NCI-H146 treated with DMSO at 0.1 percent for 48 hours (cell line): ENCODE measurements at regions not wholly inside any gene's neighbourhood (a gene's known extent, or its start where the extent isn't known, plus 50 kb on each side); places are given as distances from the start of the nearest gene placed in this dataset.
"Not testable (repeated sequence)": the region's sequence is repeated elsewhere in the genome, so short reads cannot be mapped to it uniquely, and the experiment has no call there.

ENCODE experiments used
- DNase-seq: peaks from one replicate; lab custom pipeline; 2025; ENCODE audit not compliant: unreplicated experiment; lab: John Stamatoyannopoulos, UW

DNA sequence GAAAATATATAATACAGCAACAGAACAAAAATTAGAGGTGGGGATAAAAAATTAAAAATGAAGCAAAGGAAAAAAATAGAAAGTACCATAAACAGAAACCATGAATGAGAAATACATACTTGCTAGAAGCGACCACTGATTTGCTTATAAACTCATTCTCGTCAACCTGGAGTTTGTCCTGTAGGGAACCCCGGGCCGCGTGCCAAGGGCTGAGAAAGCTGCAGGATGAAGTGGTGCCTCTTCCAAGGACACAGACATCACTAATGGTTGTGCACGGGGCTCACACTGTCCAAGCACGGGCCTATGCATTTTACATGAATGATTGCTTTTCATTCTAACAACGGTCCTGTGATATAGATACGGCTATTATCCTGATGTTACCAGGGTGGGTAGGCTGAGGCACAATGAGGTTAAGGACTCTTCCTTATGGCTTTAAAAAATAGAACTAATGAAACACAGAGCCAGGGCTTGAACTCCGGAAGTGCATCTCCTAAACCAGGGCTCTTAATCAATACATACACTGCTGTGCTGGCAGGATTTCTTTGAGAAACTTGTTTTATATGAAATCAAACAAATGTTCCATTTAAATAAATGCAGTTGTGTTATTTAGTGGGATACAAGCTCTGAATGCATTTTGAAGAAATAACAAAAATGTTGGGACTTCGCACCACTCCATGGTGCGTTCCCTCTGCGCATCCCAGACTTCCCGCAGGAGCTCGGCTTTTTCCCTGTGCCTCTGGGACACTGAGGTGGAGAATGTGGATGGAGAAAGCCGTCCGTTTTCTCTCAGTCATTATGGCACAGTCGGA lies 113.9 kb upstream of the PHACTR3 start:
- not testable (repeated sequence) for DNase-seq

DNA sequence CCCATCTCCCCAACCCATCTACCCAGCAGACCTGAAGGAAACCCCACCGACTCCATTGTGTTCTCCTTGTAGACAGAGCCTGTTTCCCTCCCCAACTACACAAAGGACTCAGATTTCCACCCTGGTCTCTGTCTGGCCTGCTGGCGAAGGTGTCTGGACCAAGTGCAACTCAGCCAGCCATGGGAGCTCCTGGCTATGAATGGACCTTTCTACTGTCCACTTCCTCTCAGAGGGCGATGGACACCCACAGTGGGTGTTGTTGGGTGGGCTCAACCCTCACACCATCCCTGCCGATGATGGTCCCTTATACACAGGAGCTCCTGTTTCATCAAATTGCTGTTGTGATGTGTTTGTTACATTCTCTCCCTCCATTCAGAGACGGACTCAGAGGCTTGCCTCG lies 112.5 kb upstream of the PHACTR3 start:
- DNase-seq, result no peak

DNA sequence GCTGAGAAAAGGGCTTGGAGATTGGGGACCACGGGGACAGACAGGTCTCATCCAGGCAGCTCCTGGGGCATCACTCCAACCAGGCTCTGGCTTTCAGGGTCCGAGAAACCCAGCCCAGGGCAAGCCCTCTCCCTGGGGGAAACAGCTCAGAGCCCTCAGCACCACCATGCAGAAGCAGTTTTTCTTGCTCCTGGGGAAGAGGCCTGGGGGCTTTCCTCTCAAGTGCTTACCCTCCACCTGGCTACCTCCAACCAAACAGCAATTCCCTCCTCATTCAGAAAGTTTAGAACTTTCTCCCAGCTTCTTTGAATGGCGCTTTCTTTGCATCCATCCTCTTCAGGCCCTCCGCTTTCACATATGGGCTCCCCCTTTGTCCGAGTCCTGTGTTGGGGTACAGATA lies 110.4 kb upstream of the PHACTR3 start:
- DNase-seq, result no peak

DNA sequence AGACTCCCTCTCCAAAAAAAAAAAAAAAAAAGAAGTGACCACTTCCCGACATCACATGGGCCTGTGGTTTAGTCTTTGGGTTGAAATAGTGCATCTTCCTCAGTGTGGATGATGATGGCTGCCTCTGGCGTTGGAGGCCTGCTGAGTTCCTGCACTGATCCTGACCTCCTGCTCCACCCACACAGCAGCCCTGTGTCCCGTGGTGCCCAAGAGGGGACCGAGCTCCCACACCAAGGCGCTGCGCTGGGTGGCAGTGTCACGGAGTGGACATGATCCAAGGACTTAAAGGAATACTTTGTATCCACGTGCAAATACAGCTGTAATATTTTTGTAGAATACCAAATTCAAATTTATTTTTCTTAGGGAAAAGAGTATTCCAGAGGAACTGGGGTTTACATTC lies 109.2 kb upstream of the PHACTR3 start:
- DNase-seq, result no peak

DNA sequence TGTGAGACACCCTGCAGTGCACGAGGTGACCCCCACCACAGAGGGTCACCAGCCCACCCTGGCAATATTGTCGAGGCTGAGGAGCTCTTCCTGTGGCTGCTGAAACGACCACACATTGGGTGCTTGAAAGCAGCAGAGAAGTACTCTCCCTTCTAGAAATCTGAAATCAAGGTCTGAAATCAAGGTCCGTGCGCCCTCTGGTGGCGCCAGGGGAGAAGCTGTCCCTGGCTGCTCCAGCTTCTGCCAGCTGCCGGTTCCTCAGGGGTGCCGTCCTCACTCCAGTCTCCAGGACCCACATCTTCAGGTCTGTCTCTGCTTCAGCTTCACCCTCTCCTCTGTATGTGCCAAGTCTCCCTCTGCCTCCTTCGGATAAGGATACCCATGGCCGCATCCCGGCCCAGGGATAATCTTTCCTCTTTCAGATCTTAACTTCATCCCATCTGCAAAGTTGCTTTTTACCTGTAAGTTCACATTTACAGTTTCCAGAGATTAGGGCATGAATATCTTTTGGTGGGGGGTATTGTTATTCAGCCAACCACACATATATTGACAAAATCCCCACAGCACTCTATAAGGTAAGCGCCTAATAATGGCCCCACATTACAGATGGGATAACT lies 108.3 kb upstream of the PHACTR3 start:
- peak; percentile 13 for DNase-seq

DNA sequence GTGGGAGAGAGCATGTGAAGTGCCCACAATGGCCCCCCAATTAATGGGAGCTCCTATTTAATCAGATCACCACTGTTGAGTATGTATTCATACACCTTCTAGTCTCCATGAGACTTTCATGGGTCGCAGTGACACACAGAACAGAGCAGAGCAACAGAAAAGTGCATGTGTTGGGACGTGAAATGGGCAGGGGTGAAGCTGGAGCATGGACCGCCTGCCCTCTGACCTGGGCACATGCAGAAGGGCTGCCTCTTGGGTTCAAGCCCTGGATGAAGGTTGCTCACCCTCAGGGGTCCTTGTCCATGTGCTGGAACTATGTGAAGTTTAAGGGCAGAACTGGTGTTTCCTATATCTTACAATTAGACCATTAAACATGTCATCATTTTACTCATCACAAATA lies 106.0 kb upstream of the PHACTR3 start:
- DNase-seq, result no peak

DNA sequence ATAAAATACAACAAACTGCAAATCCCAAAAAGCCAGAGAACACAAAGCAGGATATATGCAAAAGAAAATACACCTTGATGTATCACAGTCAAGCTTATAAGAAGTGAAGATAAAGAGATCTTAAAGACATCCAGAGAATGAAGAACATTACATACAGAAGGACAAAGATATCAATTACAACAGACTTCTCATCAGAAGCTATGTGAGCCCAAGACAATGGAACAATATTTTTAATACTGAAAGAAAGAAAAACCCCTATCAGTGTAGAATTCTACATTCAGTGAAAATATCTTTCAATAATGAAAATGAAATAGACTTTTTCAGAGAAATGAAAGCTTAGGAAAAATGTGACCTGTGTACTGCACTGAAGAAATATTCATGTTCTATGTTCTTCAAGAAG lies 104.5 kb upstream of the PHACTR3 start:
- DNase-seq, result no peak

DNA sequence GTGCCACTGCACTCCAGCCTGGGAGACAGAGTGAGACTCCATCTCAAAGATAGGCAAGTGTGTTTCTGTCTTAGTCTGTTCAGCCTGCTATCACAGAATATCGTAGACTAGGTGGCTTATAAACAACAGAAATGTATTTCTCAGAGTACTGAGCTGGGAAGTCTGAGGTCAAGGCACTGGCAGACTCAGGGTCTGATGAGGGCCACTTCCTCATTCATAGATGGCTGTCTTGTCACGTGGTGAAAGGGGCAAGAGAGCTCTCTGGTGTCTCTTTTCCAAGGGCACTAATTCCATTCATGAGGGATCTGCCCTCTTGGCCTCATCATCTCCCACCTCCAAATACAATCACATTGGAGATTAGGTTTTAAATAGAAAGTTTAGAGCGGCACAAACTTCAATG lies 95.6 kb upstream of the PHACTR3 start:
- DNase-seq, result no peak

DNA sequence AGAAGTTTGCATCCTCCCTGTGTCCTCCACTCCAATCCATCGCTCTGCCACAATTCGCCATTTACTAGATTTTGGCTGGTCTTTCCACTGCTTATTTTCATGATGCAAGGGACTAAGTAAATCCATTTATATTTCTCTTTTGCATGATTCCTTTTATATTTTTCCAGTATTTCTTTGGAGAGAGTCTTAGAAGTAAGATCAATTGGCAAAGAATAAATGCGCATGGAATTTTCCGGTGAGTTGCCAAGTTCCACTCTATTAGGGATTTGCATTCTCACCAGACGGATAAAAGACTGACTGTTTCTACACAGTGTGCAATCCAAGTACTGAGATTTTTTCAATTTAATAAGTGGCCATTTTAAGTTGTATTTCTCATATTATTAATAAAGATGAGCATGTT lies 91.7 kb upstream of the PHACTR3 start:
- DNase-seq, result no peak

DNA sequence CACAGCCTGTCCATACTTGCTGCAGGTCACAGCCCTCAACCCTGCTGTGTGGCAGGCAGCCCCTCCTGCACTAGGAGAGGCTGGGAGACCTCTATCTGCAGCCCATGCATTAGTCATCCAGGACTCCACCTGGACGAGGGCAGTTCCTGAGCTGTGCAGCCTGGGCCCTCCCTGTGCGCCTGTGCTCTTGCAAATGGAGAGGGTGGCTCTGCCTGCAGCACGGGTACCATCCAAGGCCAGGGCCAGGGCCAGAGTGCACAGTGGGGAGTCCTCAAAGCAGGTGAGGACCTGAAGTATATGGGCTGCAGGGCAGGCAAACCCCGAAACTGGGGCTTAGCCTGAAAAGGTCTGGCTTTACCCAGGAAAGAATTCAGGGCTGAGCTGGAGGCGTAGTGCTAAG lies 89.8 kb upstream of the PHACTR3 start:
- no peak for DNase-seq

DNA sequence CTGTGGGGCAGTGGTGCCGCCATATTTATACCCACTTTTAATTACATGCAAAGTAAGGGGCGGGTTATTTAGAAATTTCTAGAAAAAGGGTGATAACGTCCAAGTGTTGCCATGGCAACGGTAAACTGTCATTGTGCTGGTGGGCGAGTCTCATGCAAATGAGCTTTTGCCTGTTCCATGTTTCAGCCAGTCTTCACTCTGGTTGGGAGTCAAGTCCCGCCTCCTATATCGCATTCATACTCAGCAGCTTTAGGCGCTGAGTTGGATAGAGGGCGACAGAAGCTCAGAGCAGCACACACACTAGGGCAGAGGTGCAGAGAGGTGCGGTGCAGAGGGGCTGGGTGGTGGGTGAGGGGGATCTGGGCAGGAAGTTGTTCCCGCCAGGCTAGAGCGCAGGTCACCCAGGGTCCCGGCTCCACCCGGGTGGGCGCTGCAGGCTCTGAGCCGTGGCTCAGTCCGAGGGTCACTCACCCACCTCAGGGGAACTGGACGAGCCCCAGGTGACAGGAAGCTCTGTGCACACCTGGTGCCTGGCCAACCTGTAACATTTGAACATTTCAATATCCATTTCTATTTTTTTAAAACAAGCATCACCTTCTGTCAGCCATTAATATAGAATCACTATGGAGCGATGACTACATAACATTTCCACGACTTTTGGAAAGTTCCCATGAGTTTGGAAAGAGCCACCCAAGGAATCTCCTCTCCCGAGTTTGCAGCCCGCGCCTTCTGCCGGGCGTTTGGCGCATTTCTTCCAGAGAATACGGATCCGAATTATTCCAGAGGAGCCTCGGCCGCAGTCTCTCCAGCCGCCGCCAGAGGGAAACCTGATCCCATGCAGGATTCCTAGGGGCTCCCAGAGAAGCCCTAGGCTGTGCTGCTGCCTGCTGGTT lies 89.1 kb upstream of the PHACTR3 start:
- peak; percentile 12 for DNase-seq

DNA sequence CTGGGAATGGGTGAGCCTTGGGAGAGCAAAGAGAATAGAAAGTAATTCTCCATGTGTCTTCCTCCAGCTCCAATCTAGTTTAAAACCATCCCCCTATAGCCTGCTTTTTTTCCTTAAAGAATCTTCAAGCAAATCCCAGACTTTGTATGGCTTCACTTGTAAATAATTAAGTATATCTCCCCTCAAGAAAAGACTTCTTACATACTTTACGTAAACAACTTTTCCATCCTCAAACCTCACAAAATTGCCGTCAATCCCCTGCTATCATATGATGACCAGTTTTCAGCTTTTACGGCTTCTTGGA lies 88.5 kb upstream of the PHACTR3 start:
- no peak for DNase-seq

DNA sequence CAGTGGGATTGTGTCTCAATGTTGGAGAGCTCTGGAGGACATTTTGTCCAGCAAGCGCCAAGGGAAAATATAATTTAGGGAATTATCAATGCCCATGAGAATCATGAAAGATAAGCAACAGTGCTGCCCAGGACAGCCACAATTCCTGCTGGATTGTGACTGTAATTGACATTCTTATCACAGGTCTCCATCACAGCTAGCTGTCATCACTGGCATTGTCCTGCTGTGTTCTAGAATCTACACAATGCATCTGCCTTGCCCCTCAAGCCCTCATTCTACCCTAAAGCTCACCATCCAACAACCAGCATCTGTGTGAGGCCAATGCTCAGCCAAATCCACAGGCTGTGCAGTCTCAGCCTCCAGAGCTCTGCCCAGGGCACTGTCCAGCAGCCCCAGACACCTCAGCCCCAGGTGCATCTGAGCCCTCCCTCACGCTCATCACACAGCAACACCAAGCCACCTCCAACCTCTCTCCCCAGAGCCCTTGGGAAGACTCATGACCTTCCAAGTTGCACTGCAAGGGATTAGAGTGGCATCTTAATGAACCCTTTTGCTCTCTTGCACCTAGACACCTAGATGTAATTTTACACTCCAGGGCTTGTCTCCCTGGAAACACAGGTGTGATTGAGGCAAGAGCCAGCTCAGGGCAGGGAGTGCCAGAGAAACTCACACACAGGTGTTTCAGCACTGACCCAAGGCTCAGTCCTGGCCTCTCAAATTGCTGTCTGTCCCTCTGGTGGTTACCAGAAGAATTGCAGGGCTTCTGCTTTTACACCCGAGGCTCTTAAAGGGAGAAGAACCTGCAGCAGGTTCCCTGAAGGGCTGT lies 85.2 kb upstream of the PHACTR3 start:
- DNase-seq, result peak; percentile 45

DNA sequence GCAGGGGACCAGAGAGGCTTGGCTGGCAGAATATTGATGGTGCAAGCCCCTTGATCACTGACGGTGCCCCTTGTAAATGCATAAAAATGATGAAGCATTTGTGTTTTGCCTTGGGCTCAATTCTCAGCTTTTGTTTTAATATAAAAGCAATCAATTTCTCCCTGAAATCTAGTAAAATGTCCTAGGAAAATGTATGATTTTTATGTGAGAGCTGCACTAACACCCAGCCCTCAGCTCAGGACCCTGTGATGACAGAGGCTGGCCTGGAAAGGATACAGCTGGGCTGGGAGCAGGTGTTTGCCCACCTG lies 84.7 kb upstream of the PHACTR3 start:
- no peak for DNase-seq

DNA sequence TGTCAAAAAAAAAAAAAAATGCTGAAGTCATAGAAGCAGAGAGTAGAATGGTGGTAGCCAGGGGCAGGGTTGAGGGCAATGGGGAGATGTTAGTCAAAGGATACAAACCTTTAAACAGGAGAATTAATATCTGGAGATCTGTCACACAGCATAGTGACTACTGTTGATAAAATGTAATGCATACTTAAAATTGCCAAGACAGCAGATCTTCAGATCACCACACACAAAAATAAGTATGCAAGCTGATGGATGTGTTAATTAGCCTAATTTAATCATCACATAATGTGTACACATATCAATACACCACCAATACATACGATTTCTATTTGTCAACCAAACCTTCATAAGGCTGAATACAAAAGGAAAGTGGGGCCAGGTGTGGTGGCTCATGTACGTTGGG lies 83.5 kb upstream of the PHACTR3 start:
- DNase-seq, result no peak

DNA sequence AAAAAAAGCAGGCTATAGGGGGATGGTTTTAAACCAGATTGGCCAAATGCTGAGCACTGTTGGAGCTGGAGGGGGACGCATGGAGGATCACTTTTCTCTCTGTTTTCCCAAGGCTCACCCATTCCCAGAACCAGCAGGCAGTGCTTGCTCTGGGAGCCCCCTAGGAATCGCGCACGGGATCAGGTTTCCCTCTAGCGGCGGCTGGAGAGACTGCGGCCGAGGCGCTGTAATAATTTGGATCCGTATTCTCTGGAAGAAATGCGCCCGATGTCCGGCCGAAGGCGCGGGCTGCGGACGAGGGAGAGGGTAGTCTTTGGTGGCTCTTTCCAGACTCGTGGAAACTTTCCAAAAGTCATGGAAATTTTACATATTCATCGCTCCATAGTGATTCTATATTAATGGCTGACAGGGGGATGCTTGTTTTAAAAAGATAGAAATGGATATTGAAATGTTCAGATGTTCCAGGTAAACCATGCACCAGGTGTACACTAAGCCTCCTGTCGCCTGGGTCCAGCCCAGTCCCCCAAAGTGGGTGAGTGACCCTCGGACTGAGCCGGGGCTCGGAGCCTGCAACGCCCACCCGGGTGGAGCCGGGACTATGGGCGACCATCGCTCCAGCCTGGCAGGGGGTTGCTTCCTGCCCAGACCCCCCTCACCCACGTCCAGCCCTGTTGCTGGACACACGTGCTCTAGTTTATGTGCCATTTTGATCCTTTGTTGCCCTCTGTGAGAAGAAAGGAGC lies 78.7 kb upstream of the PHACTR3 start:
- DNase-seq, result peak; percentile 8

DNA sequence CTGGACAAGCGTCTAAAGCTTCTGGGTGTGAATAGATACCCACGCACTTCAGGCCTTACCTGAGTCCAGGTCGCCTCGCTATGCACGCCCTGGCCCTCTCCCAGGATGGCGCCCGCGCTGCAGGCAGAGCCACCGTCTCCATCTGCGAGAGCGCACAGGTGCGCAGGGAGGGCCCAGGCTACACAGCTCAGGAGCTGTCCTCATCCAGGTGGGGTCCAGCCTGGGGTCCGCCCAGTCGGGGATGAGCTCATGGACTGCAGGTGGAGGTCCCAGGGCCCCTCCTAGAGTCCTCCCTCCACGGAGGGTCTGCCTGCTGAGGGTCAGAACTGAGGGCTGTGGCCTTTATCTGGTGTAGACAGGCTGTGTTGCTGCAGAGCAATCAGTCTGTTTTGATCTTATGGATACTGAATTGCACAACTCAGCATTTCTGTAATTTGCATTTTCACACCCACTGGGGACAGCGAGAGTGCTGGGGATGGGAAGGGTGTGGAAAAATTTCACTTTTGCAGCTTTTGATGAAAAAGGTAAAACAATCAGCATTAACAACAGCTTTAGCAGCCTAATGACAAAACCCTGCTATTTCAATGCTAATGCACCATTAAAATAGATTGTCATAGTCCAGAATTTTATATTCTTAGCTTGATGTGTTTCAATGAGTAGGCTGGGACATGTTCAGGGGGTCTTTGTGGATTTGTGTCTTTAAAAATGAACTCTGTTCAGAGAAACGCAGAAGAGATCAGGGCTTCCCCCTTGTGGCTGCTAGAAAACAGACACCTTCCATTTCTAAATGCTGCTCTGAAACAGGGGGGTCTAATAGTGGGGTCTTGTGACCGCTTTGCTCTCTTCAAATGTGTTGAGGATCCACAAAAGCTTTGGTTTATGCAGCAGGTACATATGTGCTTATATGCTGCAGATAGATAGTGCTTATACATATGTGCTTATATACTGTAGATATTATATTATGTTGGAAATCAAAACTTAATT lies 77.8 kb upstream of the PHACTR3 start:
- DNase-seq, result no peak

DNA sequence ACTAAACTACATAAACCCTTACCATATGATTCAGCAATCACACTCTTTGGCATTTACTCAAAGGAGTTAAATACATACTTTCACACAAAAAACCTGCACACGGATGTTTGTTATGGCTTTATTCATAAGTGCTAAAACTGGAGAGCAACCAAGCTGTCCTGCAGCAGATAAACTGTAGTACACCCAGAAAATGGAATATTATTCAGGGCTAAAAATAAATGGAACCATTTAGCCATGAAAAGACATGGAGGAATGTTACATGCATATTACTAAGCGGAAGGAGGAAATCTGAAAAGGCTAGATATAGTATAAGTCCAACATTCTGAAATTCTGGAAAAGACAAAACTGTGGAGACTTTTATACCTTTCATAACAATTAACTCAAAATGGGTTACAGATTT lies 73.6 kb upstream of the PHACTR3 start:
- no peak for DNase-seq

DNA sequence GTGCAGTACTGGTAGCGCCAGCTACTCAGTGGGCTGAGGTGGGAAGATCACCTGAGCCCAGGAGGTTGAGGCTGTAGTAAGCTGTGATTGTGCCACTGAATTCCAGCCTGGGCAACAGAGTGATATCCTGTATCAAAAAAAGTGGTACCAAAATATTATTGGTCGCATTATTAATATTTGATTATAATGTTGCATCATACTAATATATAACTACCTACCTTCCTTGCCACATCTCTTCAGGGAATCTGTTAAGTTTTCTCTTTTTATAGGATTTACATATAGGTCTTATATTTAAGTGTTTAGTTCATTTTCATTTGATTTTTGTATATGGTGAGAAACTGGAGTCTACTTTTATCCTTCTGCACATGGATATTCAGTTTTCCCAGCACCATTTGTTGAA lies 66.3 kb upstream of the PHACTR3 start:
- DNase-seq, result no peak

DNA sequence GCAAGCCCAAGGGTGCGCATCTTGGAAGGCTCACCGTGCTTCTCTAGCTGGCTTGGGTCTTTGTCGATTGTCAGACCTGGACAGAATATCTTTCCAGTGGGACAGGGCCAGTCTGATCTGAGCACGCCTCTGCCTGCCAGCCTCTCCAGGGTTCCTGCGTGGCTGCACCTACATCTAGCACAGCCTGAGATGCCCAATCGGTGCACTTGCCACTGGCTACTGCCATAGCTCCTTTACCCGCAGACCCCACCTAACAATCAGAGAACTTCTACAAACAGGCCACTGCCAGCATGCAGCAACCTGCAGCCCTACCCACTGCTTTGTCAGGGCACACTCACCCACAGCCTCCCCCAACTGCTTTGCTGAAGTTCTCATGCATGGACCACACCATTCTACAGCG lies 56.7 kb upstream of the PHACTR3 start:
- DNase-seq, result no peak
